ENCODE measurements at regions not wholly inside any gene's neighbourhood (a gene's known extent, or its start where the extent isn't known, plus 50 kb on each side); places are given as distances from the start of the nearest gene placed in this dataset.

GRCh38 chr5:107124376-107124775 is 546.4 kb downstream of the EFNA5 start:
- no peak overlapping the region for H3K9ac ChIP-seq (ENCODE audit: extremely low read depth, low read length, poor library complexity, severe bottlenecking)
- H3K9me3 ChIP-seq (ENCODE audit: control insufficient read depth, low read length), result no peaks in the 10 kb centered on the region
- Mint-ChIP-seq H3K36me3 (ENCODE audit: low read depth) (no peaks in the 10 kb centered on the region), H3K4me1 (peaks cover 6% of the 10 kb centered on the region), H3K4me3 (no peak overlapping the region), H3K27me3 (ENCODE audit: insufficient read depth) (no peaks in the 10 kb centered on the region), H3K9me3 (no peaks in the 10 kb centered on the region), H3K27ac (no peak overlapping the region)
- H3K36me3 ChIP-seq (ENCODE audit: control insufficient read depth, insufficient read depth, low read length), result no peaks in the 10 kb centered on the region
- no peak overlapping the region for H3K27ac ChIP-seq (ENCODE audit: low read depth, low read length)
- H3K4me3 ChIP-seq (ENCODE audit: low read length), result no peak overlapping the region
- 79 to 89% methylated on average over 1 of the region's 1 CpG for WGBS, 2 experiments (ENCODE audit: insufficient coverage in 1 of 2, insufficient read length in 1 of 2)
- peaks cover 4% of the 10 kb centered on the region for H3K4me1 ChIP-seq (ENCODE audit: control insufficient read depth, insufficient read depth, low read length)
- TF ChIP-seq CTCF (conservative IDR thresholded peaks at IDR 0.05), result no peak
- H3K27me3 ChIP-seq (ENCODE audit: control insufficient read depth, insufficient read depth, low read length, poor library complexity, severe bottlenecking), result no peaks in the 10 kb centered on the region
- no peak for DNase-seq

- no peaks in the 10 kb centered on the region for H3K27me3 ChIP-seq (ENCODE audit: control insufficient read depth, insufficient read depth, low read length, poor library complexity, severe bottlenecking)
- H3K36me3 ChIP-seq (ENCODE audit: control insufficient read depth, insufficient read depth, low read length), result no peaks in the 10 kb centered on the region
- no peak overlapping the region for H3K4me3 ChIP-seq (ENCODE audit: low read length)
- Mint-ChIP-seq H3K9me3 (no peaks in the 10 kb centered on the region), H3K27me3 (ENCODE audit: insufficient read depth) (no peaks in the 10 kb centered on the region), H3K4me1 (peaks cover 15% of the 10 kb centered on the region), H3K4me3 (no peak overlapping the region), H3K36me3 (ENCODE audit: low read depth) (no peaks in the 10 kb centered on the region), H3K27ac (no peak overlapping the region)
- 95 to 96% methylated on average over 2 of the region's 2 CpGs for WGBS, 2 experiments (ENCODE audit: insufficient coverage in 1 of 2, insufficient read length in 1 of 2)
- no peak for TF ChIP-seq CTCF (conservative IDR thresholded peaks at IDR 0.05)
- H3K27ac ChIP-seq (ENCODE audit: low read depth, low read length), result no peak overlapping the region
- peaks cover 7% of the 10 kb centered on the region for H3K4me1 ChIP-seq (ENCODE audit: control insufficient read depth, insufficient read depth, low read length)
- no peak for DNase-seq
- no peaks in the 10 kb centered on the region for H3K9me3 ChIP-seq (ENCODE audit: control insufficient read depth, low read length)
- H3K9ac ChIP-seq (ENCODE audit: extremely low read depth, low read length, poor library complexity, severe bottlenecking), result no peak overlapping the region
Observed at GRCh38 chr5:107123014-107123413, 547.7 kb downstream of the EFNA5 start.

- Mint-ChIP-seq H3K9me3 (no peaks in the 10 kb centered on the region), H3K27ac (no peak overlapping the region), H3K4me1 (peaks cover 15% of the 10 kb centered on the region), H3K36me3 (ENCODE audit: low read depth) (no peaks in the 10 kb centered on the region), H3K27me3 (ENCODE audit: insufficient read depth) (no peaks in the 10 kb centered on the region), H3K4me3 (no peak overlapping the region)
- TF ChIP-seq CTCF (conservative IDR thresholded peaks at IDR 0.05), result no peak
- DNase-seq, result no peak
- H3K27ac ChIP-seq (ENCODE audit: low read depth, low read length), result no peak overlapping the region
- no peaks in the 10 kb centered on the region for H3K27me3 ChIP-seq (ENCODE audit: control insufficient read depth, insufficient read depth, low read length, poor library complexity, severe bottlenecking)
- peaks cover 7% of the 10 kb centered on the region for H3K4me1 ChIP-seq (ENCODE audit: control insufficient read depth, insufficient read depth, low read length)
- H3K4me3 ChIP-seq (ENCODE audit: low read length), result no peak overlapping the region
- H3K36me3 ChIP-seq (ENCODE audit: control insufficient read depth, insufficient read depth, low read length), result no peaks in the 10 kb centered on the region
- H3K9ac ChIP-seq (ENCODE audit: extremely low read depth, low read length, poor library complexity, severe bottlenecking), result no peak overlapping the region
- WGBS, 2 experiments (ENCODE audit: insufficient coverage in 1 of 2, insufficient read length in 1 of 2), result 80 to 89% methylated on average over 1 to 2 of the region's 3 CpGs
- no peaks in the 10 kb centered on the region for H3K9me3 ChIP-seq (ENCODE audit: control insufficient read depth, low read length)
Observed at GRCh38 chr5:107121793-107122519, 548.8 kb downstream of the EFNA5 start.

Data from endodermal cell (in vitro differentiated cells).